Mesothelial cell of epicardium (in vitro differentiated cells): ENCODE measurements at regions not wholly inside any gene's neighbourhood (a gene's known extent, or its start where the extent isn't known, plus 50 kb on each side); places are given as distances from the start of the nearest gene placed in this dataset.

Source experiments
- DNase-seq, 2 experiments: peaks; one replicate each; pipeline ENCODE4 v3.0.0; 2021; ENCODE audit warnings: low spot score in 2 of 2; ENCODE audit not compliant: unreplicated experiment in 2 of 2
- H3K27ac Mint-ChIP-seq: 2 replicates; pipeline ENCODE4 v1.8.0; 2021; ENCODE audit warnings: mixed read lengths
- H3K27me3 Mint-ChIP-seq: 2 replicates; pipeline ENCODE4 v1.8.0; 2021; ENCODE audit warnings: low read depth, mixed read lengths
- H3K36me3 Mint-ChIP-seq: 2 replicates; pipeline ENCODE4 v1.8.0; 2021; ENCODE audit warnings: mixed read lengths
- H3K4me1 Mint-ChIP-seq: 2 replicates; pipeline ENCODE4 v1.8.0; 2021; ENCODE audit warnings: mixed read lengths
- H3K4me3 Mint-ChIP-seq: 2 replicates; pipeline ENCODE4 v1.8.0; 2021; ENCODE audit warnings: mild to moderate bottlenecking, moderate library complexity, mixed read lengths
- H3K9me3 Mint-ChIP-seq: 2 replicates; pipeline ENCODE4 v1.8.0; 2021; ENCODE audit warnings: mixed read lengths
- CTCF ChIP-seq: fragments of 200-600 bp; sonication (generic); IDR thresholded peaks from one replicate; pipeline ENCODE4 v1.5.0; 2021; ENCODE audit warnings: antibody characterized with exemption; ENCODE audit not compliant: unreplicated experiment

GRCh38 chr7:69545175-69545574 lies 53.1 kb upstream of the AUTS2 start:
- H3K27ac Mint-ChIP-seq = no peak overlapping the region
- no peak for TF ChIP-seq CTCF
- no peaks in the 10 kb centered on the region for H3K36me3 Mint-ChIP-seq
- no peak for DNase-seq
- no peaks in the 10 kb centered on the region for H3K9me3 Mint-ChIP-seq
- H3K4me3 Mint-ChIP-seq = no peak overlapping the region
- H3K27me3 Mint-ChIP-seq = no peaks in the 10 kb centered on the region
- H3K4me1 Mint-ChIP-seq = no peaks in the 10 kb centered on the region
